ENCODE measurements at regions not wholly inside any gene's neighbourhood (a gene's known extent, or its start where the extent isn't known, plus 50 kb on each side); places are given as distances from the start of the nearest gene placed in this dataset.
"Not testable (repeated sequence)": the region's sequence is repeated elsewhere in the genome, so short reads cannot be mapped to it uniquely, and the experiment has no call there.

GRCh38 chr16:76880523-76880922 is 310.5 kb upstream of the MON1B start:
- ATAC-seq; intact Hi-C loops (cut with micrococcal nuclease); DNase-seq: not testable (repeated sequence)

GRCh38 chr16:76882105-76882504 is 308.9 kb upstream of the MON1B start:
- intact Hi-C loops (cut with micrococcal nuclease) = no loop called here
- no peak for DNase-seq
- ATAC-seq = no peak

- ATAC-seq = no peak
- DNase-seq = no peak
- intact Hi-C loops (cut with micrococcal nuclease) = no loop called here
Observed at GRCh38 chr16:76883076-76883475, 307.9 kb upstream of the MON1B start.

GRCh38 chr16:76885776-76886537 is 305.0 kb upstream of the MON1B start:
- intact Hi-C loops (cut with micrococcal nuclease) = no loop called here
- no peak for DNase-seq
- no peak for ATAC-seq

GRCh38 chr16:76897816-76898215 is 293.2 kb upstream of the MON1B start:
- ATAC-seq (no peak), DNase-seq (no peak)
- intact Hi-C loops (cut with micrococcal nuclease) = no loop called here

GRCh38 chr16:76899767-76900166 is 291.2 kb upstream of the MON1B start:
- no peak for ATAC-seq
- no peak for DNase-seq
- intact Hi-C loops (cut with micrococcal nuclease) = no loop called here

GRCh38 chr16:76900285-76901263 is 290.4 kb upstream of the MON1B start:
- ATAC-seq (no peak), DNase-seq (no peak)
- intact Hi-C loops (cut with micrococcal nuclease) = no loop called here

GRCh38 chr16:76906552-76906951 is 284.4 kb upstream of the MON1B start:
- no peak for DNase-seq
- intact Hi-C loops (cut with micrococcal nuclease) = no loop called here
- ATAC-seq = no peak

- intact Hi-C loops (cut with micrococcal nuclease) = no loop called here
- ATAC-seq = no peak
- no peak for DNase-seq
Observed at GRCh38 chr16:76910931-76911330, 280.1 kb upstream of the MON1B start.

- no peak for DNase-seq
- no peak for ATAC-seq
- intact Hi-C loops (cut with micrococcal nuclease) = no loop called here
Observed at GRCh38 chr16:76913046-76913445, 277.9 kb upstream of the MON1B start.

- ATAC-seq = no peak
- no peak for DNase-seq
- intact Hi-C loops (cut with micrococcal nuclease) = no loop called here
Observed at GRCh38 chr16:76926042-76926441, 264.9 kb upstream of the MON1B start.

GRCh38 chr16:76926595-76926994 is 264.4 kb upstream of the MON1B start:
- intact Hi-C loops (cut with micrococcal nuclease) = no loop called here
- no peak for DNase-seq
- peak; percentile 98 for ATAC-seq

- ATAC-seq (no peak), DNase-seq (no peak)
- intact Hi-C loops (cut with micrococcal nuclease) = no loop called here
Observed at GRCh38 chr16:76931186-76931585, 259.8 kb upstream of the MON1B start.

GRCh38 chr16:76932541-76933211 is 258.3 kb upstream of the MON1B start:
- intact Hi-C loops (cut with micrococcal nuclease) = no loop called here
- no peak for DNase-seq
- no peak for ATAC-seq

GRCh38 chr16:76940251-76940650 is 250.7 kb upstream of the MON1B start:
- intact Hi-C loops (cut with micrococcal nuclease) = no loop called here
- DNase-seq = no peak
- no peak for ATAC-seq

- DNase-seq (no peak), ATAC-seq (no peak)
- intact Hi-C loops (cut with micrococcal nuclease) = no loop called here
Observed at GRCh38 chr16:76941113-76941512, 249.9 kb upstream of the MON1B start.

- intact Hi-C loops (cut with micrococcal nuclease) = no loop called here
- ATAC-seq = peak; percentile 52
- no peak for DNase-seq
Observed at GRCh38 chr16:76942089-76942488, 248.9 kb upstream of the MON1B start.

- no peak for DNase-seq
- intact Hi-C loops (cut with micrococcal nuclease) = no loop called here
- no peak for ATAC-seq
Observed at GRCh38 chr16:76943921-76944320, 247.1 kb upstream of the MON1B start.

GRCh38 chr16:76946879-76947278 is 244.1 kb upstream of the MON1B start:
- intact Hi-C loops (cut with micrococcal nuclease) = no loop called here
- DNase-seq = no peak
- ATAC-seq = peak; percentile 93

GRCh38 chr16:76947749-76948148 is 243.2 kb upstream of the MON1B start:
- intact Hi-C loops (cut with micrococcal nuclease) = no loop called here
- peak; percentile 26 for ATAC-seq
- DNase-seq = no peak
